SK-N-SH (cell line): ENCODE measurements at regions not wholly inside any gene's neighbourhood (a gene's known extent, or its start where the extent isn't known, plus 50 kb on each side); places are given as distances from the start of the nearest gene placed in this dataset.

Experiments used
- CTCF ChIA-PET: fragments of 300-600, 350-600 bp; formaldehyde crosslinking; extraction: SDS; loops from one replicate; lab custom pipeline; 2021; lab: Yijun Ruan, JAX
- POLR2A ChIA-PET: fragments of 350-600 bp; sonication (Branson Sonifier 250); formaldehyde crosslinking; extraction: SDS; loops from one replicate; lab custom pipeline; 2020; ENCODE audit warnings: antibody characterized with exemption, inconsistent platforms; lab: Yijun Ruan, JAX
- DNase-seq: peaks from one replicate; pipeline ENCODE4 v3.0.0; 2012
- H2AFZ ChIP-seq: fragments of 200-600 bp; sonication (generic); 2 replicates; pipeline ENCODE4 v1.8.1; 2016; ENCODE audit warnings: antibody characterized with exemption, mild to moderate bottlenecking, low read depth
- H3F3A ChIP-seq: fragments of 200-600 bp; sonication (generic); replicated peaks from 2 replicates; pipeline ENCODE3; 2016; ENCODE audit warnings: antibody characterized with exemption, mild to moderate bottlenecking; ENCODE audit not compliant: insufficient read depth
- H3K27ac ChIP-seq, 2 experiments: fragments of 200-500 bp in 1 of 2; fragments of 200-600 bp in 1 of 2; sonication (Bioruptor generic) in 1 of 2; sonication (generic), shearing (Covaris generic) in 1 of 2; 2 replicates each; pipeline versions ENCODE4 v1.5.1 to v1.6.1; 2014 to 2016; ENCODE audit warnings: low read depth in 2 of 2, inconsistent platforms in 1 of 2, low read length in 1 of 2, mild to moderate bottlenecking in 1 of 2, mixed read lengths in 1 of 2
- H3K27me3 ChIP-seq: fragments of 200-600 bp; sonication (generic), shearing (Covaris generic); 2 replicates; pipeline ENCODE4 v1.6.1; 2016; ENCODE audit warnings: mixed run types; ENCODE audit not compliant: insufficient read depth
- H3K36me3 ChIP-seq, 2 experiments: fragments of 200-500 bp in 1 of 2; fragments of 200-600 bp in 1 of 2; sonication (Bioruptor generic) in 1 of 2; sonication (generic) in 1 of 2; replicated peaks in 1 of 2; 2 replicates each; pipeline versions ENCODE3 to v1.5.1; 2014 to 2016; ENCODE audit warnings: low read length in 1 of 2, mild to moderate bottlenecking in 1 of 2; ENCODE audit not compliant: insufficient read depth in 2 of 2, control insufficient read depth in 1 of 2
- H3K4me1 ChIP-seq, 2 experiments: fragments of 200-500 bp in 1 of 2; fragments of 200-600 bp in 1 of 2; sonication (Bioruptor generic) in 1 of 2; sonication (generic), shearing (Covaris generic) in 1 of 2; 2 replicates each; pipeline versions ENCODE4 v1.5.1 to v1.6.1; 2014 to 2016; ENCODE audit warnings: low read depth in 1 of 2, low read length in 1 of 2, mixed run types in 1 of 2; ENCODE audit not compliant: insufficient read depth in 2 of 2, control insufficient read depth in 1 of 2
- H3K4me2 ChIP-seq: fragments of 200-600 bp; sonication (generic), shearing (Covaris generic); 2 replicates; pipeline ENCODE4 v1.6.1; 2017; ENCODE audit warnings: mixed run types
- H3K4me3 ChIP-seq, 2 experiments: fragments of 200-500 bp in 1 of 2; fragments of 200-600 bp in 1 of 2; sonication (Bioruptor generic) in 1 of 2; sonication (generic), shearing (Covaris generic) in 1 of 2; 2 replicates each; pipeline versions ENCODE4 v1.5.1 to v1.8.1; 2014 to 2016; ENCODE audit warnings: low read depth in 2 of 2, inconsistent platforms in 1 of 2, low read length in 1 of 2, mild to moderate bottlenecking in 1 of 2, mixed read lengths in 1 of 2, moderate library complexity in 1 of 2
- H3K79me2 ChIP-seq: fragments of 200-600 bp; sonication (generic); 2 replicates; pipeline ENCODE4 v1.8.1; 2017; ENCODE audit warnings: mild to moderate bottlenecking; ENCODE audit not compliant: insufficient read depth
- H3K9ac ChIP-seq: fragments of 200-600 bp; sonication (generic); 2 replicates; pipeline ENCODE4 v1.6.1; 2017; ENCODE audit warnings: mixed run types
- H3K9me2 ChIP-seq: fragments of 200-600 bp; sonication (generic); 2 replicates; pipeline ENCODE4 v1.6.1; 2017; ENCODE audit warnings: mixed run types
- H3K9me3 ChIP-seq: fragments of 200-600 bp; sonication (generic); 2 replicates; pipeline ENCODE4 v1.6.1; 2017; ENCODE audit warnings: mixed run types, mild to moderate bottlenecking, moderate library complexity
- H4K20me1 ChIP-seq: fragments of 200-600 bp; sonication (generic); 2 replicates; pipeline ENCODE4 v1.6.1; 2017; ENCODE audit warnings: mild to moderate bottlenecking, mixed run types; ENCODE audit not compliant: insufficient read depth
- EP300 ChIP-seq, 2 experiments: IDR thresholded peaks; 2 replicates each; pipeline versions ENCODE4 v1.4.0 to v1.6.1; 2012; ENCODE audit warnings: borderline replicate concordance in 1 of 2, low read depth in 1 of 2, low read length in 1 of 2
- FOSL2 ChIP-seq: IDR thresholded peaks from 2 replicates; pipeline ENCODE4 v1.4.0; 2012; ENCODE audit warnings: low read depth, mild to moderate bottlenecking, moderate library complexity, borderline replicate concordance
- FOXJ3 ChIP-seq: sonication (generic); formaldehyde crosslinking; IDR thresholded peaks from 2 replicates; pipeline ENCODE4 v1.5.1; 2020; ENCODE audit warnings: mild to moderate bottlenecking, missing genetic modification reagents
- FOXM1 ChIP-seq: IDR thresholded peaks from 2 replicates; pipeline ENCODE4 v1.4.0; 2012; ENCODE audit warnings: low read depth, mild to moderate bottlenecking
- GATA2 ChIP-seq: sonication (generic); formaldehyde crosslinking; IDR thresholded peaks from 2 replicates; pipeline ENCODE4 v1.5.0; 2020; ENCODE audit warnings: mild to moderate bottlenecking, missing genetic modification reagents
- IRF3 ChIP-seq: fragments of 150-350 bp; IDR thresholded peaks from 2 replicates; pipeline ENCODE4 v1.6.1; 2016; ENCODE audit warnings: mild to moderate bottlenecking, low read depth, low read length
- JUND ChIP-seq: IDR thresholded peaks from 2 replicates; pipeline ENCODE4 v1.4.0; 2012
- MEF2A ChIP-seq: IDR thresholded peaks from 2 replicates; pipeline ENCODE4 v1.4.0; 2012; ENCODE audit warnings: low read depth, borderline replicate concordance
- SIN3A ChIP-seq: IDR thresholded peaks from 2 replicates; pipeline ENCODE4 v1.6.1; 2012; ENCODE audit warnings: low read depth, mild to moderate bottlenecking, low read length, moderate library complexity, borderline replicate concordance
- TCF12 ChIP-seq: IDR thresholded peaks from 2 replicates; pipeline ENCODE4 v1.4.0; 2012
- ZBTB33 ChIP-seq: IDR thresholded peaks from 2 replicates; pipeline ENCODE4 v1.4.0; 2012; ENCODE audit warnings: low read depth, borderline replicate concordance
- WGBS: methylation state at CpG from one replicate; pipeline ENCODE4 v1.1.6; 2017; ENCODE audit warnings: low lambda C conversion rate; 5-methylcytosine and 5-hydroxymethylcytosine counted together

- Histone ChIP-seq H3F3A (no peaks in the 10 kb centered on the region), H3K79me2 (no peaks in the 10 kb centered on the region), H3K27me3 (no peaks in the 10 kb centered on the region), H4K20me1 (no peaks in the 10 kb centered on the region), H3K9me3 (no peaks in the 10 kb centered on the region), H3K4me1 (no peaks in the 10 kb centered on the region), H3K9ac (no peak overlapping the region), H3K4me2 (no peak overlapping the region), H3K27ac (no peak overlapping the region), H3K36me3 (no peaks in the 10 kb centered on the region), H3K4me3 (no peak overlapping the region), H2AFZ (no peak overlapping the region), H3K9me2 (no peaks in the 10 kb centered on the region)
- no peak for TF ChIP-seq FOXM1
- TF ChIP-seq SIN3A = no peak
- TF ChIP-seq JUND = no peak
- TF ChIP-seq FOSL2 = no peak
- TF ChIP-seq EP300 (IDR thresholded peaks at IDR 0.05; ENCODE audit: borderline replicate concordance in 1 of 2, low read depth in 1 of 2, low read length in 1 of 2) = no peak
- no peak for TF ChIP-seq GATA2 (CRISPR knock-in tag)
- ChIA-PET CTCF (interaction anchor here (1.0 kb wide), 1 partner anchor 18 kb away, joined by 3 read pairs; no protein-coding TSS in a partner anchor), POLR2A (interaction anchor here (0.6 kb wide), 1 partner anchor 230 kb away, joined by 3 read pairs; no protein-coding TSS in a partner anchor)
- no peak for DNase-seq
- WGBS = 12% methylated on average over 1 of the region's 1 CpG
Measured at GRCh38 chr6:126913651-126914050, 204.8 kb upstream of the RSPO3 start.

GRCh38 chr6:126914172-126914571 is 204.3 kb upstream of the RSPO3 start:
- Histone ChIP-seq H3K4me2 (no peak overlapping the region), H3K36me3 (no peaks in the 10 kb centered on the region), H3K79me2 (no peaks in the 10 kb centered on the region), H2AFZ (no peak overlapping the region), H3K4me1 (no peaks in the 10 kb centered on the region), H3K9me2 (no peaks in the 10 kb centered on the region), H3K9me3 (no peaks in the 10 kb centered on the region), H4K20me1 (no peaks in the 10 kb centered on the region), H3K27ac (no peak overlapping the region), H3K4me3 (no peak overlapping the region), H3F3A (no peaks in the 10 kb centered on the region), H3K27me3 (no peaks in the 10 kb centered on the region), H3K9ac (no peak overlapping the region)
- TF ChIP-seq TCF12 = no peak
- no peak for TF ChIP-seq FOXJ3 (CRISPR knock-in tag)
- no peak for TF ChIP-seq IRF3
- no peak for TF ChIP-seq ZBTB33
- TF ChIP-seq MEF2A = no peak
- no peak for TF ChIP-seq GATA2 (CRISPR knock-in tag)
- DNase-seq = no peak
- 17% methylated on average over 2 of the region's 2 CpGs for WGBS
- POLR2A ChIA-PET = no interaction called here
- CTCF ChIA-PET = interaction anchor here (0.9 to 1.0 kb wide), 2 partner anchors 18 to 110 kb away, joined by 3 read pairs; no protein-coding TSS in a partner anchor
